ENCODE measurements at regions not wholly inside any gene's neighbourhood (a gene's known extent, or its start where the extent isn't known, plus 50 kb on each side); places are given as distances from the start of the nearest gene placed in this dataset.

DNA sequence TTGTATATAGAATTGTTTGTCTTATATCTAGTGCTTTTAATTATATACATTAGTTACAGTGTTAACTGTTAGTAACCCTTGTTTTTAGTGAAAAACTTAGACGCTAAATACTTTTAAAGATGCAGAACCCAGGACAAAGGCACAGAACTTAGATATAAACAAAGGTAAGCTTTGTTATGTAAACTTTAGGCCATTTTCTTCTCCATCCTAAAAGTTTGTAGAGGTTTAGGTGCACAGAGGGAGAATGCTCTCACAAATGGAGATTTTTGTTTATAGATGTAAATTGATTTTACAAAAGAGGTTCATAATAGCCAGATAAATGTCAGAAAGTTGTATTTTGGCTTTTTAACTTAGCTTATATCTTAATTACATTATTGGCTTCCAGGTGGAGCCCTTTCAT, 490.5 kb upstream of the LRRC7 start:
- no peak for TF ChIP-seq GATA2 (IDR thresholded peaks at IDR 0.05; ENCODE audit: low read depth, low read length)
- no peak for TF ChIP-seq GATA3 (IDR thresholded peaks at IDR 0.05; ENCODE audit: low read depth, low read length)
